ENCODE measurements at regions not wholly inside any gene's neighbourhood (a gene's known extent, or its start where the extent isn't known, plus 50 kb on each side); places are given as distances from the start of the nearest gene placed in this dataset.

- TF ChIP-seq POLR2A (IDR thresholded peaks at IDR 0.05) (no peak), CTCF (IDR thresholded peaks at IDR 0.05 in 8 of 11, conservative IDR thresholded peaks at IDR 0.05 in 3 of 11) (no peak)
Measured at GRCh38 chr6:21752054-21752811, 158.7 kb downstream of the SOX4 start.
